VCaP (cell line): ENCODE measurements at regions not wholly inside any gene's neighbourhood (a gene's known extent, or its start where the extent isn't known, plus 50 kb on each side); places are given as distances from the start of the nearest gene placed in this dataset.

Experiments used
- H3K27ac ChIP-seq: fragments of 450-650 bp; 2 replicates; pipeline ENCODE4 v1.5.1; 2017
- CTCF ChIP-seq: fragments of 450-650 bp; conservative IDR thresholded peaks from 2 replicates; pipeline ENCODE4 v1.5.1; 2017; ENCODE audit warnings: mild to moderate bottlenecking, moderate library complexity

- H3K27ac ChIP-seq, result peak overlapping the region; percentile 59; the same call in 1 of the 2 replicates
- TF ChIP-seq CTCF, result no peak
These were observed 63.5 kb downstream of the ENC1 start for GRCh38 chr5:74576941-74577456.

GRCh38 chr5:74575741-74576538 lies 64.6 kb downstream of the ENC1 start:
- peak overlapping the region; percentile 59 for H3K27ac ChIP-seq
- no peak for TF ChIP-seq CTCF

- no peak for TF ChIP-seq CTCF
- no peak overlapping the region for H3K27ac ChIP-seq
These were observed 70.3 kb downstream of the ENC1 start for GRCh38 chr5:74570250-74570649.

- peak overlapping the region; percentile 76 for H3K27ac ChIP-seq
- no peak for TF ChIP-seq CTCF
These were observed 73.0 kb downstream of the ENC1 start for GRCh38 chr5:74567411-74567995.

- no peak overlapping the region for H3K27ac ChIP-seq
These were observed 78.4 kb downstream of the ENC1 start for GRCh38 chr5:74562122-74562521.

GRCh38 chr5:74560245-74560644 lies 80.3 kb downstream of the ENC1 start:
- no peak overlapping the region for H3K27ac ChIP-seq
- no peak for TF ChIP-seq CTCF

More at GRCh38 chr5:74562122-74562521, 78.4 kb downstream of the ENC1 start:
- TF ChIP-seq CTCF, result no peak

GRCh38 chr5:74556631-74557595 lies 83.6 kb downstream of the ENC1 start:
- no peak for TF ChIP-seq CTCF

More at GRCh38 chr5:74556631-74557595, 83.6 kb downstream of the ENC1 start:
- H3K27ac ChIP-seq, result no peak overlapping the region
